WTC11 (cell line): ENCODE measurements at regions not wholly inside any gene's neighbourhood (a gene's known extent, or its start where the extent isn't known, plus 50 kb on each side); places are given as distances from the start of the nearest gene placed in this dataset.

Experiments used
- ATAC-seq: fragments of 200-7000 bp; cut with Tn5 transposase; 2 replicates; pipeline ENCODE4 v1.10.0; 2021; ENCODE audit warnings: mild to moderate bottlenecking, moderate library complexity
- CTCF ChIA-PET: fragments of 300-600 bp; sonication (Branson Sonifier 250); formaldehyde crosslinking; loops from one replicate; lab custom pipeline; 2021; ENCODE audit warnings: antibody characterized with exemption; lab: Charles Lee
- POLR2A ChIA-PET: fragments of 350-600 bp; sonication (Branson Sonifier 250); formaldehyde crosslinking; loops from one replicate; lab custom pipeline; 2021; ENCODE audit warnings: antibody characterized with exemption; lab: Charles Lee
- DNase-seq: peaks from one replicate; pipeline ENCODE4 v3.0.0; 2021; ENCODE audit warnings: low spot score
- H3K27ac Mint-ChIP-seq: 2 replicates; pipeline ENCODE4 v1.8.0; 2021; ENCODE audit warnings: mixed read lengths
- H3K27me3 Mint-ChIP-seq: 2 replicates; pipeline ENCODE4 v1.8.0; 2021; ENCODE audit warnings: low read depth, mild to moderate bottlenecking, moderate library complexity, mixed read lengths
- H3K36me3 Mint-ChIP-seq: 2 replicates; pipeline ENCODE4 v1.8.0; 2021; ENCODE audit warnings: mixed read lengths
- H3K4me1 Mint-ChIP-seq: 2 replicates; pipeline ENCODE4 v1.8.0; 2022; ENCODE audit warnings: mixed read lengths
- H3K4me3 Mint-ChIP-seq: 2 replicates; pipeline ENCODE4 v1.8.0; 2021; ENCODE audit warnings: mild to moderate bottlenecking, moderate library complexity, mixed read lengths
- H3K9me3 Mint-ChIP-seq: 2 replicates; pipeline ENCODE4 v1.8.0; 2021; ENCODE audit warnings: mixed read lengths
- FOXK1 ChIP-seq: sonication (generic); formaldehyde crosslinking; IDR thresholded peaks from 2 replicates; pipeline ENCODE4 v1.8.0; 2022; ENCODE audit warnings: mild to moderate bottlenecking, moderate library complexity, missing genetic modification reagents
- SMAD4 ChIP-seq: sonication (generic); formaldehyde crosslinking; IDR thresholded peaks from 2 replicates; pipeline ENCODE4 v1.8.0; 2022; ENCODE audit warnings: mild to moderate bottlenecking, missing genetic modification reagents
- SOX15 ChIP-seq: fragments of 250-450 bp; sonication (Bioruptor Pico); IDR thresholded peaks from 2 replicates; pipeline ENCODE4 v1.9.0; 2021; ENCODE audit warnings: mild to moderate bottlenecking
- ZBTB21 ChIP-seq: sonication (generic); formaldehyde crosslinking; IDR thresholded peaks from 2 replicates; pipeline ENCODE4 v1.8.1; 2023; ENCODE audit warnings: mild to moderate bottlenecking, missing genetic modification reagents, borderline replicate concordance
- ZNF219 ChIP-seq: sonication (generic); formaldehyde crosslinking; IDR thresholded peaks from 2 replicates; pipeline ENCODE4 v1.8.0; 2023; ENCODE audit warnings: missing genetic modification reagents, mild to moderate bottlenecking, borderline replicate concordance
- ZNF281 ChIP-seq: sonication (generic); formaldehyde crosslinking; IDR thresholded peaks from 2 replicates; pipeline ENCODE4 v1.8.0; 2023; ENCODE audit warnings: mild to moderate bottlenecking, missing genetic modification reagents
- ZNF317 ChIP-seq: sonication (generic); formaldehyde crosslinking; IDR thresholded peaks from 2 replicates; pipeline ENCODE4 v1.8.1; 2023; ENCODE audit warnings: low read depth, mild to moderate bottlenecking, moderate library complexity, missing genetic modification reagents, borderline replicate concordance
- ZNF423 ChIP-seq: fragments of 250-450 bp; sonication (Bioruptor Pico); IDR thresholded peaks from 2 replicates; pipeline ENCODE4 v2.1.2; 2022; ENCODE audit warnings: mild to moderate bottlenecking, moderate library complexity
- TF ChIP-seq, protein P1 (sequence below): fragments of 200-600 bp; IDR thresholded peaks from 2 replicates; pipeline ENCODE4 v1.8.0; 2022; ENCODE audit warnings: antibody characterized with exemption
- TF ChIP-seq, protein P2 (sequence below): fragments of 250-450 bp; sonication (Bioruptor Pico); IDR thresholded peaks from 2 replicates; pipeline ENCODE4 v1.8.0; 2021; ENCODE audit warnings: mild to moderate bottlenecking
- TF ChIP-seq, protein P3 (sequence below): sonication (generic); formaldehyde crosslinking; IDR thresholded peaks from 2 replicates; pipeline ENCODE4 v1.8.1; 2022; ENCODE audit warnings: low read depth, mild to moderate bottlenecking, moderate library complexity, missing genetic modification reagents, borderline replicate concordance
- TF ChIP-seq, protein P4 (sequence below): fragments of 250-450 bp; sonication (Bioruptor Pico); IDR thresholded peaks from 2 replicates; pipeline ENCODE4 v1.9.0; 2021; ENCODE audit warnings: moderate library complexity, mild to moderate bottlenecking, inconsistent platforms, borderline replicate concordance

- no peak for TF ChIP-seq SMAD4 (CRISPR knock-in tag)
- TF ChIP-seq SOX15 (CRISPR knock-in tag), result no peak
Measured at GRCh38 chr11:81515566-81515965, 1218.1 kb downstream of the FAM181B start (continued).

DNA sequence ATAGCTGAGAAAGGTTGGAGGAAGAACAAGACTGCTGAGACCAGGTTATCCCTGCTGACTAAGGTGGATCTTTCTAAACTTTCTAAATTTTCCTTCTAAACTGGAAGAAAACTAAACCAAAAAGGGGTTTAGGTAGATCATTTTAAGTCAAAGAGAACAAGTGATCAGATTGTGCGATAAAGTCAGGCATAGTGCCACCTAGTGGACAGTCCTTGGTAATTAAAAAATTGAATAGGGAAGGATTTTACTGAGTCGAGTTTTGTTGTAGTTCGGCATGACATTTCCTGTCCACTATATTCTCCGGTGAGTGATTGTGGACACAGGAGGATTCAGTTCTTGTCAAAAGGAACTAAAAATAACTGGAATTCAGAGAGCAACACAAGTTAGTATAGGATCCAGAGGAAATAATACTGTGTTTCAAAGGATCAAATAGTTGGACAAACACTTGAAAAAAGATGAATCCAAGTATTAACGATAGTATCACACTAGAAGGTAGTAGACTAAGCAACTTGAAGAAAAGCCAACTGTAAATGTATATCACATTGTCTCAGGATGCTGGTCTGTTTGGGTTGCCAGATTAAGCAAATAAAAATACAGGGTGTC, 1236.4 kb downstream of the FAM181B start:
- TF ChIP-seq ZNF219 (CRISPR knock-in tag), result no peak
- TF ChIP-seq, protein P1, sequence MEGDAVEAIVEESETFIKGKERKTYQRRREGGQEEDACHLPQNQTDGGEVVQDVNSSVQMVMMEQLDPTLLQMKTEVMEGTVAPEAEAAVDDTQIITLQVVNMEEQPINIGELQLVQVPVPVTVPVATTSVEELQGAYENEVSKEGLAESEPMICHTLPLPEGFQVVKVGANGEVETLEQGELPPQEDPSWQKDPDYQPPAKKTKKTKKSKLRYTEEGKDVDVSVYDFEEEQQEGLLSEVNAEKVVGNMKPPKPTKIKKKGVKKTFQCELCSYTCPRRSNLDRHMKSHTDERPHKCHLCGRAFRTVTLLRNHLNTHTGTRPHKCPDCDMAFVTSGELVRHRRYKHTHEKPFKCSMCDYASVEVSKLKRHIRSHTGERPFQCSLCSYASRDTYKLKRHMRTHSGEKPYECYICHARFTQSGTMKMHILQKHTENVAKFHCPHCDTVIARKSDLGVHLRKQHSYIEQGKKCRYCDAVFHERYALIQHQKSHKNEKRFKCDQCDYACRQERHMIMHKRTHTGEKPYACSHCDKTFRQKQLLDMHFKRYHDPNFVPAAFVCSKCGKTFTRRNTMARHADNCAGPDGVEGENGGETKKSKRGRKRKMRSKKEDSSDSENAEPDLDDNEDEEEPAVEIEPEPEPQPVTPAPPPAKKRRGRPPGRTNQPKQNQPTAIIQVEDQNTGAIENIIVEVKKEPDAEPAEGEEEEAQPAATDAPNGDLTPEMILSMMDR, result peak; percentile 59; the same call in 1 of the 2 replicates
- ATAC-seq (peak; percentile 20; the same call in 1 of the 2 replicates), DNase-seq (no peak)
- H3K4me3 Mint-ChIP-seq, result no peak overlapping the region
- peaks cover 46% of the 10 kb centered on the region for H3K4me1 Mint-ChIP-seq
- H3K27me3 Mint-ChIP-seq, result no peaks in the 10 kb centered on the region
- POLR2A ChIA-PET, result no interaction called here
- H3K27ac Mint-ChIP-seq, result no peak overlapping the region
- CTCF ChIA-PET, result no interaction called here
- no peaks in the 10 kb centered on the region for H3K36me3 Mint-ChIP-seq
- peaks cover 4% of the 10 kb centered on the region; the same call in 1 of the 2 replicates for H3K9me3 Mint-ChIP-seq

GRCh38 chr11:81496601-81497000, 1237.1 kb downstream of the FAM181B start:
- POLR2A ChIA-PET, result no interaction called here
- H3K4me1 Mint-ChIP-seq, result peaks cover 46% of the 10 kb centered on the region
- no peak for TF ChIP-seq FOXK1 (CRISPR knock-in tag)
- TF ChIP-seq, protein P2, sequence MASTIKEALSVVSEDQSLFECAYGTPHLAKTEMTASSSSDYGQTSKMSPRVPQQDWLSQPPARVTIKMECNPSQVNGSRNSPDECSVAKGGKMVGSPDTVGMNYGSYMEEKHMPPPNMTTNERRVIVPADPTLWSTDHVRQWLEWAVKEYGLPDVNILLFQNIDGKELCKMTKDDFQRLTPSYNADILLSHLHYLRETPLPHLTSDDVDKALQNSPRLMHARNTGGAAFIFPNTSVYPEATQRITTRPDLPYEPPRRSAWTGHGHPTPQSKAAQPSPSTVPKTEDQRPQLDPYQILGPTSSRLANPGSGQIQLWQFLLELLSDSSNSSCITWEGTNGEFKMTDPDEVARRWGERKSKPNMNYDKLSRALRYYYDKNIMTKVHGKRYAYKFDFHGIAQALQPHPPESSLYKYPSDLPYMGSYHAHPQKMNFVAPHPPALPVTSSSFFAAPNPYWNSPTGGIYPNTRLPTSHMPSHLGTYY, result no peak
- ATAC-seq (no peak), DNase-seq (no peak)
- CTCF ChIA-PET, result interaction anchor here (1.1 kb wide), 1 partner anchor 75 kb away, joined by 8 read pairs; no protein-coding TSS in a partner anchor
- no peaks in the 10 kb centered on the region for H3K9me3 Mint-ChIP-seq
- H3K36me3 Mint-ChIP-seq, result no peaks in the 10 kb centered on the region
- H3K4me3 Mint-ChIP-seq, result no peak overlapping the region
- no peak overlapping the region for H3K27ac Mint-ChIP-seq
- H3K27me3 Mint-ChIP-seq, result no peaks in the 10 kb centered on the region

DNA sequence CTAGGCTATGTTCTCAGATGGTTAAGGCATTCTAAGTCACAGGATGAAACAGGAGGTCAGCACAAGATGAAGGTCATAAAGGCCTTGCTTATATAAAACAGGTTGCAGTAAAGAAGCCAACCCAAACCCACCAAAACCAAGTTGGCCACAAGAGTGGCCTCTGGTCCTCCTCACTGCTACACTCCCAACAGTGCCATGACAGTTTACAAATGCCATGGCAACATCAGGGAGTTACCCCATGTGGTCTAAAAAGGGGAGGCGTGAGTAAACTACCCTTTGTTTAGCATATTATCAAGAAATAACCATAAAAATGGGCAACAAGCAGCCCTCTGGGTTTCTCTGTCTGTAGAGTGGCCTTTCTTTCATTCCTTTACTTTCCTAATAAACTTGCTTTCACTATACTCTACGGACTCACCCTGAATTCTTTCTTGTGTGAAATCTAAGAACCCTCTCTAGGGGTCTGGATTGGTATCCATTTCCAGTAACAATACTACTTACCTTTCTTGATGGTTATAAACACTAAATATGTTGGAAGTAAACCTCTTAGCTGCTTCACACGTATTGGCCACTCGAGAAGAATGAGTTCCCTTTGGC, 1237.9 kb downstream of the FAM181B start:
- H3K4me1 Mint-ChIP-seq, result peaks cover 46% of the 10 kb centered on the region

More for the DNA sequence above, 1237.9 kb downstream of the FAM181B start:
- Mint-ChIP-seq H3K27ac (no peak overlapping the region), H3K27me3 (no peaks in the 10 kb centered on the region), H3K36me3 (no peaks in the 10 kb centered on the region), H3K9me3 (no peaks in the 10 kb centered on the region), H3K4me3 (no peak overlapping the region)
- ATAC-seq (peak; percentile 66), DNase-seq (no peak)
- CTCF ChIA-PET, result interaction anchor here (0.9 to 1.1 kb wide), 2 partner anchors 10 to 75 kb away, joined by 3 to 8 read pairs; no protein-coding TSS in a partner anchor
- POLR2A ChIA-PET, result no interaction called here
- TF ChIP-seq, protein P3, sequence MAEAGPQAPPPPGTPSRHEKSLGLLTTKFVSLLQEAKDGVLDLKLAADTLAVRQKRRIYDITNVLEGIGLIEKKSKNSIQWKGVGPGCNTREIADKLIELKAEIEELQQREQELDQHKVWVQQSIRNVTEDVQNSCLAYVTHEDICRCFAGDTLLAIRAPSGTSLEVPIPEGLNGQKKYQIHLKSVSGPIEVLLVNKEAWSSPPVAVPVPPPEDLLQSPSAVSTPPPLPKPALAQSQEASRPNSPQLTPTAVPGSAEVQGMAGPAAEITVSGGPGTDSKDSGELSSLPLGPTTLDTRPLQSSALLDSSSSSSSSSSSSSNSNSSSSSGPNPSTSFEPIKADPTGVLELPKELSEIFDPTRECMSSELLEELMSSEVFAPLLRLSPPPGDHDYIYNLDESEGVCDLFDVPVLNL, result no peak
- TF ChIP-seq ZNF317 (CRISPR knock-in tag) (no peak), ZNF423 (CRISPR knock-in tag) (no peak), ZNF281 (no peak), ZBTB21 (CRISPR knock-in tag) (no peak)
- TF ChIP-seq, protein P4, sequence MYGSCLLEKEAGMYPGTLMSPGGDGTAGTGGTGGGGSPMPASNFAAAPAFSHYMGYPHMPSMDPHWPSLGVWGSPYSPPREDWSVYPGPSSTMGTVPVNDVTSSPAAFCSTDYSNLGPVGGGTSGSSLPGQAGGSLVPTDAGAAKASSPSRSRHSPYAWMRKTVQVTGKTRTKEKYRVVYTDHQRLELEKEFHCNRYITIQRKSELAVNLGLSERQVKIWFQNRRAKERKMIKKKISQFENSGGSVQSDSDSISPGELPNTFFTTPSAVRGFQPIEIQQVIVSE (CRISPR knock-in tag), result no peak
